Neuronal stem cell (in vitro differentiated cells): ENCODE measurements at regions not wholly inside any gene's neighbourhood (a gene's known extent, or its start where the extent isn't known, plus 50 kb on each side); places are given as distances from the start of the nearest gene placed in this dataset.
A peak's percentile ranks its signal among the peaks of the same experiment; 100 is the strongest.

Experiments used
- DNase-seq: peaks from one replicate; pipeline ENCODE4 v3.0.0-alpha.2; 2013; ENCODE audit warnings: low spot score
- H2AFZ ChIP-seq: one replicate; pipeline ENCODE4 v1.6.1; 2013; ENCODE audit warnings: mild to moderate bottlenecking, low read length, inconsistent platforms
- H2AK5ac ChIP-seq: 2 replicates; pipeline ENCODE4 v1.6.1; 2013; ENCODE audit warnings: low read depth, mild to moderate bottlenecking, inconsistent platforms, low read length, moderate library complexity, mixed read lengths
- H2BK120ac ChIP-seq: 2 replicates; pipeline ENCODE4 v1.6.1; 2013; ENCODE audit warnings: low read depth, mild to moderate bottlenecking, inconsistent platforms, low read length, moderate library complexity, mixed read lengths
- H2BK12ac ChIP-seq: one replicate; pipeline ENCODE4 v1.6.1; 2013; ENCODE audit warnings: low read length, inconsistent platforms
- H2BK15ac ChIP-seq: 2 replicates; pipeline ENCODE4 v1.6.1; 2013; ENCODE audit warnings: mild to moderate bottlenecking, low read length, inconsistent platforms, mixed read lengths
- H2BK5ac ChIP-seq: one replicate; pipeline ENCODE4 v1.6.1; 2013; ENCODE audit warnings: inconsistent platforms, mild to moderate bottlenecking, low read length, moderate library complexity
- H3K14ac ChIP-seq: one replicate; pipeline ENCODE4 v1.6.1; 2013; ENCODE audit warnings: low read length, inconsistent platforms
- H3K18ac ChIP-seq: 2 replicates; pipeline ENCODE4 v1.6.1; 2013; ENCODE audit warnings: low read length, inconsistent platforms
- H3K23ac ChIP-seq: 2 replicates; pipeline ENCODE4 v1.6.1; 2013; ENCODE audit warnings: low read depth, mild to moderate bottlenecking, mixed read lengths, low read length, inconsistent platforms; ENCODE audit not compliant: poor library complexity
- H3K27ac ChIP-seq: replicated peaks from 3 replicates; pipeline ENCODE4 v1.5.1; 2013; ENCODE audit warnings: low read length, inconsistent platforms
- H3K27me3 ChIP-seq, 3 experiments: 2 replicates each; pipeline ENCODE4 v1.6.1; 2013; ENCODE audit warnings: low read length in 3 of 3, mild to moderate bottlenecking in 2 of 3, inconsistent platforms in 1 of 3, low read depth in 1 of 3, mixed read lengths in 1 of 3, moderate library complexity in 1 of 3; ENCODE audit not compliant: control insufficient read depth in 3 of 3, insufficient read depth in 3 of 3
- H3K36me3 ChIP-seq, 2 donors: replicated peaks in 1 of 2; 2 replicates each; pipeline ENCODE4 v1.6.1; 2013; ENCODE audit warnings: low read length in 2 of 2; ENCODE audit not compliant: control insufficient read depth in 2 of 2, insufficient read depth in 2 of 2
- H3K4ac ChIP-seq: 2 replicates; pipeline ENCODE4 v1.6.1; 2013; ENCODE audit warnings: inconsistent platforms, mild to moderate bottlenecking, low read length, moderate library complexity
- H3K4me1 ChIP-seq, 2 donors: 1 replicate in 1 of 2; 2 replicates in 1 of 2; pipeline ENCODE4 v1.6.1; 2013; ENCODE audit warnings: low read length in 2 of 2, low read depth in 1 of 2; ENCODE audit not compliant: control insufficient read depth in 2 of 2, insufficient read depth in 1 of 2
- H3K4me2 ChIP-seq: one replicate; pipeline ENCODE4 v1.6.1; 2013; ENCODE audit warnings: mild to moderate bottlenecking, low read length, inconsistent platforms; ENCODE audit not compliant: insufficient read depth, poor library complexity, severe bottlenecking
- H3K4me3 ChIP-seq, 2 donors: 2 replicates each; pipeline ENCODE4 v1.5.1; 2013; ENCODE audit warnings: low read length in 2 of 2, mild to moderate bottlenecking in 2 of 2, inconsistent platforms in 1 of 2, moderate library complexity in 1 of 2
- H3K79me1 ChIP-seq: one replicate; pipeline ENCODE4 v1.6.1; 2013; ENCODE audit warnings: low read depth, mild to moderate bottlenecking, inconsistent platforms, low read length, moderate library complexity
- H3K9ac ChIP-seq: one replicate; pipeline ENCODE4 v1.6.1; 2013; ENCODE audit warnings: mild to moderate bottlenecking, low read depth, low read length, inconsistent platforms; ENCODE audit not compliant: poor library complexity
- H3K9me3 ChIP-seq, 2 donors: replicated peaks in 1 of 2; 2 replicates each; pipeline versions ENCODE3 to v1.6.1; 2013; ENCODE audit warnings: low read length in 2 of 2, mild to moderate bottlenecking in 2 of 2, inconsistent platforms in 1 of 2, low read depth in 1 of 2, mixed read lengths in 1 of 2, moderate library complexity in 1 of 2; ENCODE audit not compliant: control insufficient read depth in 2 of 2, insufficient read depth in 1 of 2
- H4K8ac ChIP-seq: one replicate; pipeline ENCODE4 v1.6.1; 2013; ENCODE audit warnings: low read depth, mild to moderate bottlenecking, inconsistent platforms, low read length, moderate library complexity
- H4K91ac ChIP-seq: one replicate; pipeline ENCODE4 v1.6.1; 2013; ENCODE audit warnings: low read length, low read depth, mild to moderate bottlenecking, inconsistent platforms; ENCODE audit not compliant: poor library complexity
- WGBS, 2 donors: extraction: QIAGEN DNeasy Blood & Tissue Kit; methylation state at CpG; one replicate each; pipeline ENCODE4 v1.1.7; 2013; ENCODE audit warnings: missing lambda C conversion rate in 2 of 2, mixed read lengths in 1 of 2; ENCODE audit not compliant: insufficient read length in 2 of 2, insufficient replicate concordance in 1 of 2; ENCODE audit errors: extremely low coverage in 2 of 2; 5-methylcytosine and 5-hydroxymethylcytosine counted together

- Histone ChIP-seq H3K23ac (no peak overlapping the region), H3K9me3 (no peaks in the 10 kb centered on the region), H3K18ac (no peak overlapping the region), H3K14ac (no peak overlapping the region), H3K4me1 (no peaks in the 10 kb centered on the region), H3K79me1 (no peaks in the 10 kb centered on the region), H3K9ac (no peak overlapping the region), H2BK120ac (no peak overlapping the region), H2BK5ac (no peak overlapping the region), H4K91ac (no peak overlapping the region), H3K27me3 (no peaks in the 10 kb centered on the region), H3K27ac (no peak overlapping the region), H2BK12ac (no peak overlapping the region), H2BK15ac (no peak overlapping the region), H3K4me2 (no peak overlapping the region), H3K36me3 (no peaks in the 10 kb centered on the region), H3K4me3 (no peak overlapping the region), H2AK5ac (no peak overlapping the region), H2AFZ (no peak overlapping the region), H4K8ac (no peak overlapping the region), H3K4ac (no peak overlapping the region)
- no peak for DNase-seq
These were observed 779.3 kb downstream of the ARAP2 start for GRCh38 chr4:35464964-35465528.

- no peak overlapping the region for H3K4me3 ChIP-seq
- no peak overlapping the region for H3K14ac ChIP-seq
- H2AK5ac ChIP-seq: no peak overlapping the region
- H4K8ac ChIP-seq: no peak overlapping the region
- no peaks in the 10 kb centered on the region for H3K27me3 ChIP-seq
- no peaks in the 10 kb centered on the region for H3K4me1 ChIP-seq
- no peak overlapping the region for H4K91ac ChIP-seq
- H2BK15ac ChIP-seq: no peak overlapping the region
- H2BK12ac ChIP-seq: no peak overlapping the region
- H3K36me3 ChIP-seq: no peaks in the 10 kb centered on the region
- no peaks in the 10 kb centered on the region for H3K9me3 ChIP-seq
- no peak overlapping the region for H3K23ac ChIP-seq
- H3K27ac ChIP-seq: no peak overlapping the region
- no peak overlapping the region for H2BK120ac ChIP-seq
- no peak overlapping the region for H3K9ac ChIP-seq
- H3K4me2 ChIP-seq: no peak overlapping the region
- H3K18ac ChIP-seq: no peak overlapping the region
- H2AFZ ChIP-seq: no peak overlapping the region
- DNase-seq: no peak
- H3K79me1 ChIP-seq: peaks cover 2% of the 10 kb centered on the region
- no peak overlapping the region for H2BK5ac ChIP-seq
- no peak overlapping the region for H3K4ac ChIP-seq
These were observed 753.2 kb downstream of the ARAP2 start for GRCh38 chr4:35491093-35491492.

GRCh38 chr4:35493977-35494376 lies 750.3 kb downstream of the ARAP2 start:
- no peak overlapping the region for H2AFZ ChIP-seq
- H3K79me1 ChIP-seq: peaks cover 2% of the 10 kb centered on the region
- H3K4me2 ChIP-seq: no peak overlapping the region
- no CpG with 5 or more reads among the region's 4 CpGs for WGBS, 2 donors
- no peak overlapping the region for H2BK12ac ChIP-seq
- H2BK15ac ChIP-seq: no peak overlapping the region
- H2BK120ac ChIP-seq: no peak overlapping the region
- no peak for DNase-seq
- H3K18ac ChIP-seq: peak overlapping the region; percentile 28
- no peaks in the 10 kb centered on the region for H3K9me3 ChIP-seq
- peak overlapping the region; percentile 94 for H3K14ac ChIP-seq
- no peak overlapping the region for H4K91ac ChIP-seq
- no peak overlapping the region for H3K4ac ChIP-seq
- H3K4me1 ChIP-seq: no peaks in the 10 kb centered on the region
- H3K9ac ChIP-seq: no peak overlapping the region
- H3K36me3 ChIP-seq: no peaks in the 10 kb centered on the region
- H2BK5ac ChIP-seq: no peak overlapping the region
- no peaks in the 10 kb centered on the region for H3K27me3 ChIP-seq
- H3K27ac ChIP-seq: no peak overlapping the region
- H4K8ac ChIP-seq: peak overlapping the region; percentile 82
- peak overlapping the region in 1 of 2 donors; percentile 69 for H3K4me3 ChIP-seq
- H2AK5ac ChIP-seq: no peak overlapping the region
- H3K23ac ChIP-seq: no peak overlapping the region

- H2BK5ac ChIP-seq: no peak overlapping the region
- no peak overlapping the region for H3K4me3 ChIP-seq
- H3K9me3 ChIP-seq: no peaks in the 10 kb centered on the region
- no peak overlapping the region for H3K23ac ChIP-seq
- H2BK12ac ChIP-seq: no peak overlapping the region
- H3K14ac ChIP-seq: no peak overlapping the region
- H3K4me1 ChIP-seq: no peaks in the 10 kb centered on the region
- no peak overlapping the region for H2BK120ac ChIP-seq
- no peaks in the 10 kb centered on the region for H3K36me3 ChIP-seq
- no peak overlapping the region for H3K27ac ChIP-seq
- H3K79me1 ChIP-seq: peaks cover 2% of the 10 kb centered on the region
- H2AFZ ChIP-seq: no peak overlapping the region
- no peaks in the 10 kb centered on the region for H3K27me3 ChIP-seq
- H3K4me2 ChIP-seq: no peak overlapping the region
- no peak overlapping the region for H2BK15ac ChIP-seq
- H3K4ac ChIP-seq: no peak overlapping the region
- no peak overlapping the region for H4K91ac ChIP-seq
- H2AK5ac ChIP-seq: no peak overlapping the region
- WGBS, 2 donors: no CpG with 5 or more reads among the region's 5 CpGs
- peak overlapping the region; percentile 45 for H4K8ac ChIP-seq
- no peak overlapping the region for H3K18ac ChIP-seq
- no peak for DNase-seq
- H3K9ac ChIP-seq: no peak overlapping the region
These were observed 749.4 kb downstream of the ARAP2 start for GRCh38 chr4:35494955-35495354.
